Tibial artery (tissue), 4 donors: ENCODE measurements at regions not wholly inside any gene's neighbourhood (a gene's known extent, or its start where the extent isn't known, plus 50 kb on each side); places are given as distances from the start of the nearest gene placed in this dataset.
A peak's percentile ranks its signal among the peaks of the same experiment; 100 is the strongest.

Experiments
- DNase-seq, 2 donors: peaks; one replicate each; pipeline ENCODE4 v3.0.0-alpha.2; 2019
- H3K27ac ChIP-seq, 2 donors: fragments of 200-600 bp; sonication (generic) in 1 of 2; 1 replicate in 1 of 2; 2 replicates in 1 of 2; pipeline ENCODE4 v1.5.1; 2018 to 2019; ENCODE audit warnings: mild to moderate bottlenecking in 1 of 2
- H3K27me3 ChIP-seq, 2 donors: fragments of 200-600 bp; sonication (generic) in 1 of 2; one replicate each; pipeline versions ENCODE4 v1.5.1 to v1.6.0; 2016 to 2019
- H3K36me3 ChIP-seq, 3 donors: fragments of 200-600 bp; sonication (generic) in 2 of 3; one replicate each; pipeline ENCODE4 v1.5.1; 2016 to 2019; ENCODE audit warnings: mild to moderate bottlenecking in 2 of 3
- H3K4me1 ChIP-seq, 4 donors: fragments of 200-600 bp; sonication (generic) in 2 of 4; 1 replicate in 3 of 4; 2 replicates in 1 of 4; pipeline ENCODE4 v1.5.1; 2016 to 2019
- H3K4me3 ChIP-seq, 2 donors: fragments of 200-600 bp; sonication (generic) in 1 of 2; 1 replicate in 1 of 2; 2 replicates in 1 of 2; pipeline ENCODE4 v1.5.1; 2018 to 2019; ENCODE audit warnings: mild to moderate bottlenecking in 2 of 2
- H3K9me3 ChIP-seq, 3 donors: fragments of 200-600 bp; sonication (generic) in 1 of 3; one replicate each; pipeline ENCODE4 v1.5.1; 2016 to 2019
- CTCF ChIP-seq, 2 experiments: fragments of 200-600 bp in 1 of 2; fragments of 450-650 bp in 1 of 2; IDR thresholded peaks; one replicate each; pipeline ENCODE4 v1.5.1; 2017 to 2019; ENCODE audit warnings: antibody characterized with exemption in 2 of 2, mild to moderate bottlenecking in 1 of 2, moderate library complexity in 1 of 2
- intact Hi-C: fragments of 100-400 bp; cut with DNase I; formaldehyde crosslinking; loops from one replicate; pipeline ENCODE4 v1.15.0; 2023; ENCODE audit warnings: low total_unique reads

DNA sequence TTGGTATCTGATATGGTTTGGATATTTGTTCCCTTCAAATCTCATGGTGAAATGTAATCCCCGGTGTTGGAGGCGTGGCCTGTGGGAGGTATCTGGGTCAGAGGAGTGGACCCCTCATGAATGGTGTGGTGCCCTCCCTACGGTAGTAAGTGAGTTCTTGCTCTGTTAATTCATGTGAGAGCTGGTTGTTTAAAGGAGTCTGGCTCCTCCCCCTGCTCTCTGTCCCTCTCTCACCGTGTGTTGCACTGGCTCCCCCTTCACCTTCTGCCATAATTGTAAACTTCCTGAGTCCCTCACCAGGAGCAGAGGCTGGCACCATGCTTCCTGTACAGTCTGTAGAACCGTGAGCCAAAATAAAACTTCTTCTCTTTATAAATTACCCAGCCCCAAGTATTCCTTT, 246.9 kb upstream of the AGTR1 start:
- no peak overlapping the region for H3K27ac ChIP-seq
- H3K4me1 ChIP-seq = no peaks in the 10 kb centered on the region
- no peak for TF ChIP-seq CTCF (IDR thresholded peaks at IDR 0.05)
- DNase-seq = no peak
- no peaks in the 10 kb centered on the region for H3K27me3 ChIP-seq
- intact Hi-C loops = no loop called here
- no peaks in the 10 kb centered on the region for H3K36me3 ChIP-seq
- no peak overlapping the region for H3K4me3 ChIP-seq
- H3K9me3 ChIP-seq = no peaks in the 10 kb centered on the region

- Histone ChIP-seq H3K4me1 (no peaks in the 10 kb centered on the region), H3K36me3 (no peaks in the 10 kb centered on the region), H3K9me3 (no peaks in the 10 kb centered on the region), H3K4me3 (no peak overlapping the region), H3K27ac (no peak overlapping the region), H3K27me3 (no peaks in the 10 kb centered on the region)
- TF ChIP-seq CTCF (IDR thresholded peaks at IDR 0.05) = no peak
- intact Hi-C loops = no loop called here
- DNase-seq = no peak
Observed at GRCh38 chr3:148451969-148452368, 245.7 kb upstream of the AGTR1 start.

- no peak for DNase-seq
- intact Hi-C loops = no loop called here
- no peak for TF ChIP-seq CTCF (IDR thresholded peaks at IDR 0.05)
Observed at GRCh38 chr3:148453781-148454191, 243.9 kb upstream of the AGTR1 start.

GRCh38 chr3:148455098-148455497, 242.6 kb upstream of the AGTR1 start:
- Histone ChIP-seq H3K27me3 (no peaks in the 10 kb centered on the region), H3K4me3 (no peak overlapping the region), H3K4me1 (no peaks in the 10 kb centered on the region), H3K9me3 (no peaks in the 10 kb centered on the region), H3K27ac (no peak overlapping the region), H3K36me3 (no peaks in the 10 kb centered on the region)
- no peak for TF ChIP-seq CTCF (IDR thresholded peaks at IDR 0.05)
- intact Hi-C loops = no loop called here
- peak in 1 of 2 donors; percentile 22 for DNase-seq

More at GRCh38 chr3:148453781-148454191, 243.9 kb upstream of the AGTR1 start:
- Histone ChIP-seq H3K9me3 (no peaks in the 10 kb centered on the region), H3K36me3 (no peaks in the 10 kb centered on the region), H3K4me1 (no peaks in the 10 kb centered on the region), H3K27ac (no peak overlapping the region), H3K27me3 (no peaks in the 10 kb centered on the region), H3K4me3 (no peak overlapping the region)

DNA sequence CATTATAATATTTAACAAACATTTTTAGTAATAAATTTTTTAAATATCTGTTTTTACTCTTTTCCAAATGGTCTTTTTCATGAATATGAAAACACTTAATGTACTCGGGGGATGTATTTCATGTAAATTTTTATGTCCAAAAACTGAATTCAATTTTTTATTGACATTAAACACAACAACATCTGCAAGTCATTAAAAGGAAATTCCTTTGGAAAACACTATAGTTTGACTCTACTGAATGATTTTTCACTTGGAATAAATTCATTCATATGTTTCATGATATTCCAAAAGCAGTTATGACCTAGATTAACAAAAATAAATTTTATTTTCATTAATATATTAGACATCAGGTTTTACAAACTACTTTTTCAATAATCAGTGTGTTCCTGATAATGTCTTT, 239.8 kb upstream of the AGTR1 start:
- no peaks in the 10 kb centered on the region for H3K27me3 ChIP-seq

More for the DNA sequence above, 239.8 kb upstream of the AGTR1 start:
- Histone ChIP-seq H3K4me1 (no peaks in the 10 kb centered on the region), H3K27ac (no peak overlapping the region), H3K4me3 (no peak overlapping the region), H3K36me3 (no peaks in the 10 kb centered on the region), H3K9me3 (no peaks in the 10 kb centered on the region)
- intact Hi-C loops = no loop called here
- no peak for DNase-seq
- no peak for TF ChIP-seq CTCF (IDR thresholded peaks at IDR 0.05)
